ENCODE measurements at regions not wholly inside any gene's neighbourhood (a gene's known extent, or its start where the extent isn't known, plus 50 kb on each side); places are given as distances from the start of the nearest gene placed in this dataset.

- TF ChIP-seq MBD2 (IDR thresholded peaks at IDR 0.05; ENCODE audit: borderline replicate concordance, low read depth) = no peak
- TF ChIP-seq, protein P1, sequence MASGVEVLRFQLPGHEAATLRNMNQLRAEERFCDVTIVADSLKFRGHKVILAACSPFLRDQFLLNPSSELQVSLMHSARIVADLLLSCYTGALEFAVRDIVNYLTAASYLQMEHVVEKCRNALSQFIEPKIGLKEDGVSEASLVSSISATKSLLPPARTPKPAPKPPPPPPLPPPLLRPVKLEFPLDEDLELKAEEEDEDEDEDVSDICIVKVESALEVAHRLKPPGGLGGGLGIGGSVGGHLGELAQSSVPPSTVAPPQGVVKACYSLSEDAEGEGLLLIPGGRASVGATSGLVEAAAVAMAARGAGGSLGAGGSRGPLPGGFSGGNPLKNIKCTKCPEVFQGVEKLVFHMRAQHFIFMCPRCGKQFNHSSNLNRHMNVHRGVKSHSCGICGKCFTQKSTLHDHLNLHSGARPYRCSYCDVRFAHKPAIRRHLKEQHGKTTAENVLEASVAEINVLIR (CRISPR knock-in tag; IDR thresholded peaks at IDR 0.05) = no peak
- no peak for TF ChIP-seq ELF4 (CRISPR knock-in tag; IDR thresholded peaks at IDR 0.05)
- no peak for TF ChIP-seq ZNF436 (CRISPR knock-in tag; IDR thresholded peaks at IDR 0.05)
- no peak for TF ChIP-seq PHF8 (IDR thresholded peaks at IDR 0.05; ENCODE audit: borderline replicate concordance, low read length)
- no peak for TF ChIP-seq RHOXF2B (CRISPR knock-in tag; conservative IDR thresholded peaks at IDR 0.05)
- TF ChIP-seq ZNF589 (CRISPR knock-in tag; IDR thresholded peaks at IDR 0.05; ENCODE audit: low read depth) = no peak
- TF ChIP-seq, protein P2, sequence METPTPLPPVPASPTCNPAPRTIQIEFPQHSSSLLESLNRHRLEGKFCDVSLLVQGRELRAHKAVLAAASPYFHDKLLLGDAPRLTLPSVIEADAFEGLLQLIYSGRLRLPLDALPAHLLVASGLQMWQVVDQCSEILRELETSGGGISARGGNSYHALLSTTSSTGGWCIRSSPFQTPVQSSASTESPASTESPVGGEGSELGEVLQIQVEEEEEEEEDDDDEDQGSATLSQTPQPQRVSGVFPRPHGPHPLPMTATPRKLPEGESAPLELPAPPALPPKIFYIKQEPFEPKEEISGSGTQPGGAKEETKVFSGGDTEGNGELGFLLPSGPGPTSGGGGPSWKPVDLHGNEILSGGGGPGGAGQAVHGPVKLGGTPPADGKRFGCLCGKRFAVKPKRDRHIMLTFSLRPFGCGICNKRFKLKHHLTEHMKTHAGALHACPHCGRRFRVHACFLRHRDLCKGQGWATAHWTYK (CRISPR knock-in tag; IDR thresholded peaks at IDR 0.05) = no peak
- no peak for TF ChIP-seq BCOR (IDR thresholded peaks at IDR 0.05)
- TF ChIP-seq ZNF197 (CRISPR knock-in tag; IDR thresholded peaks at IDR 0.05; ENCODE audit: low read depth) = no peak
- TF ChIP-seq CBX2 (IDR thresholded peaks at IDR 0.05; ENCODE audit: insufficient read depth, low read length, poor library complexity, severe bottlenecking) = no peak
Observed at GRCh38 chr6:119677384-119677783, 327.8 kb upstream of the MAN1A1 start (continued).
